ENCODE measurements at regions not wholly inside any gene's neighbourhood (a gene's known extent, or its start where the extent isn't known, plus 50 kb on each side); places are given as distances from the start of the nearest gene placed in this dataset.

GRCh38 chr4:137692205-137692604, 159.9 kb upstream of the PCDH18 start:
- TF ChIP-seq EZH2 (IDR thresholded peaks at IDR 0.05; ENCODE audit: borderline replicate concordance, low read depth, low read length, severe bottlenecking) (no peak), CTCF (IDR thresholded peaks at IDR 0.05; ENCODE audit: borderline replicate concordance, extremely low read depth, low read length, poor library complexity, severe bottlenecking) (no peak)
